ENCODE measurements at regions not wholly inside any gene's neighbourhood (a gene's known extent, or its start where the extent isn't known, plus 50 kb on each side); places are given as distances from the start of the nearest gene placed in this dataset.
"Not testable (repeated sequence)": the region's sequence is repeated elsewhere in the genome, so short reads cannot be mapped to it uniquely, and the experiment has no call there.

DNA sequence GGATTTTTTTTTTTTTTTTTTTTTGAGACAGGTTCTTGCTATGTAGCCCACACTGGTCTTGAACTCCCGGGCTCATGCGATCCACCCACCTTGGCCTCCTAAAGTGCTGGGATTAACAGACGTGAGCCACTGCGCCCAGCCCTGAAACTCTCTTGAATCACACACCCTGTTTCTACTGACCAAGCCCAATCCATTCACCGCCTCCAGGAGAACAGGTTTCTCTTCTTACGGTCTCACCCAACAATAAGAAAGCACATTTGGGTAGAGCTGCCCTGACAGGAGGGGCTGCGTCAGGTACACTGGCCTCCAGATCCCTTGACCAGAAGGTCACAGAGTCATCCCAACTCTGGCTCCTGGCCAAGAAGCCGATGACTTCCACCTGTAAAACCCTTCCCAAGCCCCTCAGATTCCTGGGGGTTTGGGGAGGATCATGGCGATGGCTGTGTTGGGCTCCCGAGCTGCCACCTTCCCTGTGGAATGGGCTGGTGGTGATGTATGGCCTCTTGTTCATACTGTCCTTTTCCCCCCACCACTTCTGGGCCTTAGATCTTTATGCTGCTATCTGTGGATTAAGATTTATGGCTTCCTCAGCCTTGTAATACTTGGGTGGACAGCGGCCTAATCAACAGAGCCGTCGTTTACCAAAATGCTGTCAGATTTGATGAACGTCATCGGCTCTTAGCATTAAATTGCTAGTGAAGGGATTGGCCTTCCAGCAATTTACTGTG, 89.1 kb downstream of the KATNIP start:
- no peak for DNase-seq (ENCODE audit: low read depth in 4 of 4, low spot score in 3 of 4)

DNA sequence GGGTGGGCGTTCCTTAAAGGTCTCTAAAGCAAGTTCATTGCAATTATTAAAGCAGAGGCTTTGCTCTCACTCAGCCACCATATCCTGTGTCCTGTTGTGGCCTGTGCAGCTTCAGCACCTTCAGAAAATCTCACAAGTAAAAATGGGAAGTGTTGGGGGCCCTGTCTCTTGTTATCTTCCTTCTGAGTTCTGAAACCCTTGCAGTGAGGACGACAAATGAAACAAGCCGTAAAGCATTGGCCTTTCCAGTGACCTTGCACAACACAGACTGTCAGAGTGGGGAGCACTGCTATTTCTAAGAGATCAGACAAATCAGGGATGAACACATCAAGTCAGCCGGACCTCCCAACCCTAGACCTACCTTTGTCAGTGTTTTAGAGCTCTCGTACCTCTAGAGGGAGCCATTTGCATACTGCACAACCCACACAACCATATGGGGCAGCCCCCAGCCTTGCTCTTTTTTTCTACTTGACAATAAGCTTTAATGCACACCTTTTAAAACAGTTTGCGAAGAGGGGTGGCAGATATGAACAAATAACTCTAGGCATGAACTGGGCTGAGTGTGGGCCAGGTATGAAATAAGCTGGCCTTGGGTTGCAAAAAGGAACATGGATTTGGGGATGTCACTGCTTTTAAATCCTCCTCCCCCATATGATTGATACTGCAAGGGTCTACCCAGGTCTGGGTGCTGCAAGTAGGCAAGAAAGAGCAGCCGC, 89.8 kb downstream of the KATNIP start:
- no peak for DNase-seq (ENCODE audit: low read depth in 4 of 4, low spot score in 3 of 4)

GRCh38 chr16:27640277-27640600, 90.3 kb downstream of the KATNIP start:
- no peak for DNase-seq (ENCODE audit: low read depth in 4 of 4, low spot score in 3 of 4)

GRCh38 chr16:27641260-27641659, 91.3 kb downstream of the KATNIP start:
- no peak for DNase-seq (ENCODE audit: low read depth in 4 of 4, low spot score in 3 of 4)

DNA sequence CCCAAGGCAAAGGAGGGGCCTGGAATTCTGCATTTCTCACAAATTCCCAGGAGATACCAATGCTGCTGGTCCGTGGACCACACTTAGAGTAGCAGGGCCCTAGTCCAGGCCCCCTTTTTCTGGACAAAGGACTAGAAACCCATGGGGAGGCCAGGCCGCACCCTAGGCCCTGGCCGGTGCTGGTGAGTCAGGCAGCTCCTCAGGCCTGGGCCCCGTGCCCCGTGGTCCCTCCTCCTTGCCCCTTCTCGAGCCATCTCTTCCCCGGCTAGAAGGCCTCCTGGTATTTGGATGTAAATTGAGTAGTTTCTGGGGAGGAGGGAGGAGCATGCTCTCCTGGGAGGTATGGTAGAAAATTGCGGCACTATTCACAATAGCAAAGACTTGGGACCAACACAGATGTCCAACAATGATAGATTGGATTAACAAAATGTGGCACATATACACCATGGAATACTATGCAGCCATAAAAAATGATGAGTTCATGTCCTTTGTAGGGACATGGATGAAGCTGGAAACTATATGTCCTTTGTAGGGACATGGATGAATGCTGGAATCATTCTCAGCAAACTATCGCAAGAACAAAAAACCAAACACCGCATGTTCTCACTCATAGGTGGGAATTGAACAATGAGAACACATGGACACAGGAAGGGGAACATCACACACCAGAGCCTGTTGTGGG, 91.9 kb downstream of the KATNIP start:
- not testable (repeated sequence) for DNase-seq (ENCODE audit: low read depth in 4 of 4, low spot score in 3 of 4)

DNA sequence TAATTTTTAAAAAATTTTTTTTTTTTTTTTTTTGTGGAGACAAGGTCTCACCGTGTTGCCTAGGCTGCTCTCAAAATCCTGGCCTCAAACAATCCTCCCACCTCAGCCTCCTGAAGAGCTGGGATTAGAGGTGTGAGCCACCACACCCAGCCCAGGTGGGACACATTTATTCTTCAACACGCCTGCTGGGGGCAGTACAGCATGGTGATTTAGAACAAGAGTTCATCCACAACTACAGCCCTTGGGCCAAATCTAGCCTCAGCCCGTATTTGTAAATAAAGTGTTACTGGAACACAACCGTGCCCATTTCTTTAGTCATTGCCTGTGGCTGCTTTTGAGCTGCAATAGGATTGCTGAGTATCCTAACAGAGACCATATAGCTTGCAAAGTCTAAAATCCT, 92.8 kb downstream of the KATNIP start:
- no peak for DNase-seq (ENCODE audit: low read depth in 4 of 4, low spot score in 3 of 4)

DNA sequence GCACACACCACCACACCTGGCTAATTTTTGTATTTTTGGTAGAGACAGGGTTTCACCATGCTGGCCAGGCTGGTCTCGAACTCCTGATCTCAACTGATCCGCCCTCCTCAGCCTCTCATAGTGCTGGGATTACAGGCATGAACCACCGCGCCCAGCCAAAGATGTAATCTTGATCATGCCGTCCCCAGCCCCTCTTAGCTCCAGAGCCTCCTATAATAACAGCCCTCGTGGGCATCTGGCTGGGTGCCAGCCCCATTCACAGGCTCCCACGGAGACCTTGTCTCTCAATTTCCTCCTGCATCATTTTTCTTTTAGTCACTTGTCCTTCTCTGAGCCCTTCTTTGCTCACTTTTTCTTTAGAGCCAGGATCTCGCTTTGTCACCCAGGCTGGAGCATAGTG, 94.2 kb downstream of the KATNIP start:
- DNase-seq (ENCODE audit: low read depth in 4 of 4, low spot score in 3 of 4): no peak

DNA sequence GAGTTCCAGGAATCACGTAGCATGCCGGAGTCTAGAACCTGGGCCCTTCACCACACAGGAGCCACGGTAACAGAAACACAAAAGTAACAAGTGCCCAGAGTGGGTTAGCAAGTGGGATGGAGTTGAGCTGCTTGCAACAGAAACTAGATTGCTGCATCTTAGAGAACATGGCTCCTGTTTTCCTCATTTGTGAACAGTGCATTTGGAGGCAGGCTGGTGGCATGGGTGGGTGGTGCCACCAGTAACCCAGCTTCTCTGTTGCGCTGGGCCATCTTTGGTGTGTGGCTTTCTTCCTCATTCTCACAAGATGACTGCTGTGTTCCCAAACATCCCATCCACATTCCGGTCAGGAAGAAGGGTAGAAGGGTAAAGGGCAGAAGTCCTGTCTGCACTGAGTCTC, 95.5 kb downstream of the KATNIP start:
- no peak for DNase-seq (ENCODE audit: low read depth in 4 of 4, low spot score in 3 of 4)

GRCh38 chr16:27646806-27647205, 96.9 kb downstream of the KATNIP start:
- DNase-seq (ENCODE audit: low read depth in 4 of 4, low spot score in 3 of 4): no peak

- DNase-seq (ENCODE audit: low read depth in 4 of 4, low spot score in 3 of 4): no peak
Measured at GRCh38 chr16:27649021-27649420, 99.1 kb downstream of the KATNIP start.

DNA sequence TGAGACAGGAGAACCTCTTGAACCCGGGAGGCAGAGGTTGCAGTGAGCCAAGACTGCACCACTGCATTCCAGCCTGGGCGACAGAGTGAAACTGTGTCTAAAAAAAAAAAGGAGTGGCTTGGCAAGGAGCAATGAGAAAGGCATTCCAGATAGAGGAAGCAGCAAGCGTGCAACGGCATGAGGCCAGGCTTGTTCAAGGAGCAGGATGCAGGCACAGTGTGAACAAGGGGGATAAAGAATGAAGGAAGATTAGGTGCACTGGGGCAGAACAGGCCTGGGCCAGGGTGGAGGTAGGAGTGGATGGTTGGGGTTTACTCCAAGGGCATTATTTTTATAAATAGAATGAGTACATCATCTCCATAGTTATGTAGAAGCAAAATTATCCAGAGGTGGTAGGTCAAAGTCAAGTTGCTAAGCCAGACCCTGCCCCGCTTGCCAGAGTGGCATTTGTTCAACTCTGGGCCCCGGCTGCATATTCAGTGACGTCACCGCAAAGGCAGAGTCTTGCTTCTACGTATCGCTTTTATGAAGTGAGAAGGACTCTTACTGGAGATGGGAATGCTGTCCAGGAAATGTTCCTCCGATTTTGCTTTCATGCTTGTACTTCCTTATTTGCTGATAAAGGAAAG, 100.2 kb downstream of the KATNIP start:
- no peak for DNase-seq (ENCODE audit: low read depth in 4 of 4, low spot score in 3 of 4)

- DNase-seq (ENCODE audit: low read depth in 4 of 4, low spot score in 3 of 4): no peak
Measured at GRCh38 chr16:27651301-27651700, 101.4 kb downstream of the KATNIP start.

DNA sequence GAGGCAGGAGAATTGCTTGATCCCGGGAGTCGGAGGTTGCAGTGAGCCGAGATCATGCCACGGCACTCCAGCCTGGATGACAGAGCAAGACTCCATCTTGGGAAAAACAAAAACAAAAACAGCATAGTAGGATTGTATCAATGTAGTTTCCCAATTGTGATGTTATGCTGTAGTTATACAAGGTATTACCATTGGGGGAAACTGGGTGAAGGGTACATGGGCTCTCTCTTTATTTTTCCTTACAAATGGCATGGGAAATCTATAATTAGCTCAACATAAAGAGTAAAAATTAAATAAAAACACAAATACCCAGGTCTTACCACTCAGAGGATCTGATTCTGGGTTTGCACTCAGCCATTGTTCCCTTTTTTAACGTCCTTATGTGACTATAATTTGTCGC, 107.9 kb downstream of the KATNIP start:
- no peak for DNase-seq (ENCODE audit: low read depth in 4 of 4, low spot score in 3 of 4)

DNA sequence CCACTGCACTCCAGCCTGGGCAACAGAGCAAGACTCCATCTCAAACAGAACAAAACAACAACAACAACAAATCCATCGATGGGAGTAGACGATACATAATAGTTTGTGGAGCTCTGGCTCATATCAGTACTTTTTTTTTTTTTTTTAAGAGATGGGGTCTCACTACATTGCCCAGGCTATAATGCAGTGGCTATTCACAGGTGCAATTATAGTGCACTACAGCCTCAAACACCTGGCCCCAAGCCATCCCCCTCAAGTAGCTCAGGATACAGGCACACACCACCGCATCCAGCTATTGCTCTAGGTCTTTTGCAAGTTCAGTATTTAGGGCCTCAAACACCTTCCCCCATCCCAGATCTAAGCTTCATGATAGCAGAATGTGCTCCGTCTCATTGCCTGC, 110.6 kb downstream of the KATNIP start:
- no peak for DNase-seq (ENCODE audit: low read depth in 4 of 4, low spot score in 3 of 4)

DNA sequence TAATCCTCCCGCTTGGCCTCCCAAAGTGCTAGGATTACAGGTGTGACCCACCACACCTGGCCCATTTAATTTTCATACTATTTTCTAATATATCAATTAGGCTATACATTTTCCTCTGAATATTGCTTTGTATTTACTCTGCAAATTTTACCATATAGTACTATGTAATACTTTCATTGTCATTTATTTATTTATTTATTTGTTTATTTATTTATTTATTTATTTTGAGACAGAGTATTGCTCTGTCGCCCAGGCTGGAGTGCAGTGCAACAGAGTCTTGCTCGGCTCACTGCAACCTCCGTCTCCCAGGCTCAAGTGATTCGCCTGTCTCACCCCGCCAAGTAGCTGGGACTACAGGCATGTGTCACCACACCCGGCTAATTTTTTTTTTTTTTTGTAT, 113.3 kb downstream of the KATNIP start:
- DNase-seq (ENCODE audit: low read depth in 4 of 4, low spot score in 3 of 4): not testable (repeated sequence)

GRCh38 chr16:27665881-27666280, 115.9 kb downstream of the KATNIP start:
- no peak for DNase-seq (ENCODE audit: low read depth in 4 of 4, low spot score in 3 of 4)

- no peak for DNase-seq (ENCODE audit: low read depth in 4 of 4, low spot score in 3 of 4)
Measured at GRCh38 chr16:27670071-27670810, 120.3 kb downstream of the KATNIP start.

DNA sequence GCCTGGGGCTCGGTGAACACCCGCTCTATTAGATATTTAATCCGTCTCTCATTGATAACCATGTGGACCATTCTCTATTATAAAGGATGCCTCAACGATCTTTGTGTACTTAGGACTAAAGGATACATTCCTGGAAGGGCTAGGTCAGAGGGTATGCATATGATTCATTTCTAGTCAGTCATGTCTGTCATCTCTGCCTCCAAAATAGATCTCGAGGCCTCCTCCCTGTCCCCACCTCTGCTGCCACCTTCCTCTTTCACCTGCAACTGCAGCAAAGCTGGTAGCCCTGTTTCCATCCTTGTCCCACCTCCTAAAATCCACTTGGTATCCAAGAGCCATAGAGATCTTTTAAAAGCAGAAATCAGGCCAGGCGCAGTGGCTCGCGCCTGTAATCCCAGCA, 121.5 kb downstream of the KATNIP start:
- DNase-seq (ENCODE audit: low read depth in 4 of 4, low spot score in 3 of 4): no peak

DNA sequence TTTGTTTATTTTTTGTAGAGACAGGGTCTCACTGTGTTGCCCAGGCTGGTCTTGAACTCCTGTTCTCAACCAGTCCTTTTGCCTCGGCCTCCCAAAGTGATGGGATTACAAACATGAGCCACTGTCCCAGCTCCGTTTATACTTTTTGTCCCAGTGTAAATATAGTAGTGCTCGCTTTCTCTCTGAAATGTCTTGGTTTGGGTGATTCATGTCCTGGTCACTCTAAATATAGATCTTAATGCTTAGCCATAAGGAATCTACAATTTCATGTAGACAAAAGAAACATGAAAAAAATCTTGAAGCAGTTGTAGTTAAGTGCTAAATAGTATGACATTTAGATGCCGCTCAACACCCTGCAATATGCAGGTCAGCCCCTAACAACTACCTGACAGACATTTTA, 126.9 kb downstream of the KATNIP start:
- DNase-seq (ENCODE audit: low read depth in 4 of 4, low spot score in 3 of 4): no peak

- DNase-seq (ENCODE audit: low read depth in 4 of 4, low spot score in 3 of 4): no peak
Measured at GRCh38 chr16:27677263-27677662, 127.3 kb downstream of the KATNIP start.

- DNase-seq (ENCODE audit: low read depth in 4 of 4, low spot score in 3 of 4): no peak
Measured at GRCh38 chr16:27678955-27679354, 129.0 kb downstream of the KATNIP start.
